Neuronal stem cell (in vitro differentiated cells): ENCODE measurements at regions not wholly inside any gene's neighbourhood (a gene's known extent, or its start where the extent isn't known, plus 50 kb on each side); places are given as distances from the start of the nearest gene placed in this dataset.

Source experiments
- DNase-seq: peaks from one replicate; pipeline ENCODE4 v3.0.0-alpha.2; 2013; ENCODE audit warnings: low spot score
- H2AFZ ChIP-seq: one replicate; pipeline ENCODE4 v1.6.1; 2013; ENCODE audit warnings: mild to moderate bottlenecking, low read length, inconsistent platforms
- H2AK5ac ChIP-seq: 2 replicates; pipeline ENCODE4 v1.6.1; 2013; ENCODE audit warnings: low read depth, mild to moderate bottlenecking, inconsistent platforms, low read length, moderate library complexity, mixed read lengths
- H2BK120ac ChIP-seq: 2 replicates; pipeline ENCODE4 v1.6.1; 2013; ENCODE audit warnings: low read depth, mild to moderate bottlenecking, inconsistent platforms, low read length, moderate library complexity, mixed read lengths
- H2BK12ac ChIP-seq: one replicate; pipeline ENCODE4 v1.6.1; 2013; ENCODE audit warnings: low read length, inconsistent platforms
- H2BK15ac ChIP-seq: 2 replicates; pipeline ENCODE4 v1.6.1; 2013; ENCODE audit warnings: mild to moderate bottlenecking, low read length, inconsistent platforms, mixed read lengths
- H2BK5ac ChIP-seq: one replicate; pipeline ENCODE4 v1.6.1; 2013; ENCODE audit warnings: inconsistent platforms, mild to moderate bottlenecking, low read length, moderate library complexity
- H3K14ac ChIP-seq: one replicate; pipeline ENCODE4 v1.6.1; 2013; ENCODE audit warnings: low read length, inconsistent platforms
- H3K18ac ChIP-seq: 2 replicates; pipeline ENCODE4 v1.6.1; 2013; ENCODE audit warnings: low read length, inconsistent platforms
- H3K23ac ChIP-seq: 2 replicates; pipeline ENCODE4 v1.6.1; 2013; ENCODE audit warnings: low read depth, mild to moderate bottlenecking, mixed read lengths, low read length, inconsistent platforms; ENCODE audit not compliant: poor library complexity
- H3K27ac ChIP-seq: replicated peaks from 3 replicates; pipeline ENCODE4 v1.5.1; 2013; ENCODE audit warnings: low read length, inconsistent platforms
- H3K27me3 ChIP-seq, 3 experiments: 2 replicates each; pipeline ENCODE4 v1.6.1; 2013; ENCODE audit warnings: low read length in 3 of 3, mild to moderate bottlenecking in 2 of 3, inconsistent platforms in 1 of 3, low read depth in 1 of 3, mixed read lengths in 1 of 3, moderate library complexity in 1 of 3; ENCODE audit not compliant: control insufficient read depth in 3 of 3, insufficient read depth in 3 of 3
- H3K36me3 ChIP-seq, 2 donors: replicated peaks in 1 of 2; 2 replicates each; pipeline ENCODE4 v1.6.1; 2013; ENCODE audit warnings: low read length in 2 of 2; ENCODE audit not compliant: control insufficient read depth in 2 of 2, insufficient read depth in 2 of 2
- H3K4ac ChIP-seq: 2 replicates; pipeline ENCODE4 v1.6.1; 2013; ENCODE audit warnings: inconsistent platforms, mild to moderate bottlenecking, low read length, moderate library complexity
- H3K4me1 ChIP-seq, 2 donors: 1 replicate in 1 of 2; 2 replicates in 1 of 2; pipeline ENCODE4 v1.6.1; 2013; ENCODE audit warnings: low read length in 2 of 2, low read depth in 1 of 2; ENCODE audit not compliant: control insufficient read depth in 2 of 2, insufficient read depth in 1 of 2
- H3K4me2 ChIP-seq: one replicate; pipeline ENCODE4 v1.6.1; 2013; ENCODE audit warnings: mild to moderate bottlenecking, low read length, inconsistent platforms; ENCODE audit not compliant: insufficient read depth, poor library complexity, severe bottlenecking
- H3K4me3 ChIP-seq, 2 donors: 2 replicates each; pipeline ENCODE4 v1.5.1; 2013; ENCODE audit warnings: low read length in 2 of 2, mild to moderate bottlenecking in 2 of 2, inconsistent platforms in 1 of 2, moderate library complexity in 1 of 2
- H3K79me1 ChIP-seq: one replicate; pipeline ENCODE4 v1.6.1; 2013; ENCODE audit warnings: low read depth, mild to moderate bottlenecking, inconsistent platforms, low read length, moderate library complexity
- H3K9ac ChIP-seq: one replicate; pipeline ENCODE4 v1.6.1; 2013; ENCODE audit warnings: mild to moderate bottlenecking, low read depth, low read length, inconsistent platforms; ENCODE audit not compliant: poor library complexity
- H3K9me3 ChIP-seq, 2 donors: replicated peaks in 1 of 2; 2 replicates each; pipeline versions ENCODE3 to v1.6.1; 2013; ENCODE audit warnings: low read length in 2 of 2, mild to moderate bottlenecking in 2 of 2, inconsistent platforms in 1 of 2, low read depth in 1 of 2, mixed read lengths in 1 of 2, moderate library complexity in 1 of 2; ENCODE audit not compliant: control insufficient read depth in 2 of 2, insufficient read depth in 1 of 2
- H4K8ac ChIP-seq: one replicate; pipeline ENCODE4 v1.6.1; 2013; ENCODE audit warnings: low read depth, mild to moderate bottlenecking, inconsistent platforms, low read length, moderate library complexity
- H4K91ac ChIP-seq: one replicate; pipeline ENCODE4 v1.6.1; 2013; ENCODE audit warnings: low read length, low read depth, mild to moderate bottlenecking, inconsistent platforms; ENCODE audit not compliant: poor library complexity
- WGBS, 2 donors: extraction: QIAGEN DNeasy Blood & Tissue Kit; methylation state at CpG; one replicate each; pipeline ENCODE4 v1.1.7; 2013; ENCODE audit warnings: missing lambda C conversion rate in 2 of 2, mixed read lengths in 1 of 2; ENCODE audit not compliant: insufficient read length in 2 of 2, insufficient replicate concordance in 1 of 2; ENCODE audit errors: extremely low coverage in 2 of 2; 5-methylcytosine and 5-hydroxymethylcytosine counted together

DNA sequence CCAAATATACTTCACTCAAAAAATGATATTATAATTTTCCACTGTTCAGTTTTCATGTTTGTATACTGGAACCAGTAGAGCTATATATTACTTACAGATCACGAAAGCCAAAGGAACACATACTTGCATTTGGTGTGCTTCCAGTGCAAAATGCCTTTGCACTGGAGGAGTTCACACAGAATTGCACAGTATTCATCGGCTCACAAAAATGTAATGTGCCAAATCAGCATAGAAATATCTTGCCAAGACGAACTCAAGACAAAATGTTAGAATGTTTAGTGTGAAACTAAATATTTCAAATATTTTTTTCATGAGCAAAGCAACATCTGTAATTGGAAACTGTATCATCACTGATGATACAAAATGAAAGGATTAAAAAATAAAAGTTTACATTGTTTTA, 646.2 kb upstream of the SEMA3D start:
- H3K4ac ChIP-seq: no peak overlapping the region
- no peak overlapping the region for H3K18ac ChIP-seq
- no peak overlapping the region for H2BK120ac ChIP-seq
- no peak for DNase-seq
- H3K23ac ChIP-seq: no peak overlapping the region
- no peaks in the 10 kb centered on the region for H3K79me1 ChIP-seq
- H3K4me1 ChIP-seq: peaks cover 0 to 7% of the 10 kb centered on the region in 2 donors
- no peaks in the 10 kb centered on the region for H3K36me3 ChIP-seq
- no peak overlapping the region for H3K27ac ChIP-seq
- no CpG with 5 or more reads among the region's 3 CpGs for WGBS, 2 donors
- no peaks in the 10 kb centered on the region for H3K27me3 ChIP-seq
- no peak overlapping the region for H4K8ac ChIP-seq
- no peak overlapping the region for H2AFZ ChIP-seq
- H2BK5ac ChIP-seq: no peak overlapping the region
- no peak overlapping the region for H3K4me2 ChIP-seq
- no peak overlapping the region for H3K9ac ChIP-seq
- H2AK5ac ChIP-seq: no peak overlapping the region
- H3K9me3 ChIP-seq: no peaks in the 10 kb centered on the region
- no peak overlapping the region for H4K91ac ChIP-seq
- H2BK12ac ChIP-seq: no peak overlapping the region
- no peak overlapping the region for H3K14ac ChIP-seq
- no peak overlapping the region for H2BK15ac ChIP-seq
- H3K4me3 ChIP-seq: no peak overlapping the region

DNA sequence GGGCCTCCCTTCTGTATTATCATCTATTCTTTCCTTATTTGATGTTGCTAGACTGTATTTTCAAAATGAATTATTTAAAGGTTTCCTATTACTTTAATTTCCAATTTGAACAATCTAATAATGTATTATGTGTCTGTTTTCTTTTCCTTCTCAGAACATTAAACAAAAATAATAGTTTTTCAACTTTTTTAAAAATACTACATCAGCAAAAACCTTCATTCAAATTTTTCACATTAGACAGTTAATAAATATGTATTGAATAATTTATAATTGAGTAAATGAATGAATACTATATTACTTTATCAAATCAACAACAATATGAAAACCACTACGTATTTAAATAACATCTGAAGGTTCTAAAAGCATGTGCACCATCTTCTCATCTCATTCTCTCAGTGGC, 644.1 kb upstream of the SEMA3D start:
- Histone ChIP-seq H3K9ac (no peak overlapping the region), H4K91ac (no peak overlapping the region), H3K27me3 (no peaks in the 10 kb centered on the region), H3K4ac (no peak overlapping the region), H3K4me2 (no peak overlapping the region), H3K4me3 (no peak overlapping the region), H3K9me3 (no peaks in the 10 kb centered on the region), H2BK120ac (no peak overlapping the region), H3K23ac (no peak overlapping the region), H3K36me3 (no peaks in the 10 kb centered on the region), H2BK12ac (no peak overlapping the region), H3K14ac (no peak overlapping the region), H2AK5ac (no peak overlapping the region), H3K79me1 (no peaks in the 10 kb centered on the region), H3K18ac (no peak overlapping the region), H3K27ac (no peak overlapping the region), H4K8ac (no peak overlapping the region), H3K4me1 (peaks cover 0 to 7% of the 10 kb centered on the region in 2 donors), H2BK5ac (no peak overlapping the region), H2BK15ac (no peak overlapping the region), H2AFZ (no peak overlapping the region)
- no peak for DNase-seq
- WGBS, 2 donors: no CpG with 5 or more reads among the region's 1 CpG

DNA sequence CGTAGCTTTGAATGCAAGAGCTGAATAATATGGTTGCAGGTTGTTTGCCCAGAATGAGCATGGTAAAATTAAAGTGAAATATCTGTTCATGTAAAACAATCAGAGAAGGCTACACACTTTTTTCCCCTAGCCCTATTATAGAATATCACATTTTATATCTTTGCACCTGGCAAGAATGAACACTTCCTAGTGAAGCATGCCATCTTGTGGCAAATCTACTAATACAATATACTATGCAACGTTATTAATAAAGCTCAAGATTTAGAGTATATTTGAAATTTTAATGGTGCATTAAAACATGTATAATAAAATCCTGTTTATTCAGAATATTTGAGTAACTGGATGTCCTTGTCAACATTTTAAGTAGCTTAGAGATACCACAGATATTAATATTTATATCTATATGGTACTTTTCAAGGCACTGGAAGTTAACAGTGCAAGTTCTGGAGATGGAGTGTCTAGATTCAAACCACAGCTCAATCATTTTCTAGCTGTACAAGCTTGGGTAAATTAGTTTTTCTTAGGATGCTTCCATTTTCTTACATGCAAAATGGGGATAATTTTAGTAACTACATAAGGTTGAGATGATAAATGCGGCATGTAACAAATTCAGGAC, 643.1 kb upstream of the SEMA3D start:
- WGBS, 2 donors: no CpG with 5 or more reads among the region's 3 CpGs
- H3K79me1 ChIP-seq: no peaks in the 10 kb centered on the region

DNA sequence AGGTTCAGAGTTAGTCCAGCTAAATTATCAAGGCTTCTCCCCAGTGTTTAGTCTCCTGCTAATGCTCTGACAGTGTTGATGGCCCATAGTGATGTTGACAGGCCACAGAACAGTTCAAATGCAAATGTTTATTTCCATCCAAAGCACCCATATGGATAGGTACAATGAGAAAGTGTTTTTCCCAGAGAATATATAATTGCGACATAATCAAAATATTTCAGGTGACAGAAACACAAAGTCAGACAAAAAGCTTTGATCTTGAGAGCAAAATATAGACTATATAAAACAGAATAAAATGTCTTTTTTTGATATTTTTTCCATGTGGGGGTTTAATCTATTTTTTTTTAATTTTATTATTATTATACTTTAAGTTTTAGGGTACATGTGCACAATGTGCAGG, 642.3 kb upstream of the SEMA3D start:
- H3K36me3 ChIP-seq: no peaks in the 10 kb centered on the region
- H3K27ac ChIP-seq: no peak overlapping the region
- no peak overlapping the region for H2BK15ac ChIP-seq
- H2AK5ac ChIP-seq: no peak overlapping the region
- no peak overlapping the region for H3K4me3 ChIP-seq
- H3K9ac ChIP-seq: no peak overlapping the region
- H3K4me2 ChIP-seq: no peak overlapping the region
- no peak overlapping the region for H3K14ac ChIP-seq
- H2BK120ac ChIP-seq: no peak overlapping the region
- H3K9me3 ChIP-seq: no peaks in the 10 kb centered on the region
- no peak overlapping the region for H4K8ac ChIP-seq
- H3K4me1 ChIP-seq: peaks cover 0 to 7% of the 10 kb centered on the region in 2 donors
- no peak for DNase-seq
- no peak overlapping the region for H2BK12ac ChIP-seq
- WGBS, 2 donors: no CpG with 5 or more reads among the region's 1 CpG
- peak overlapping the region; percentile 71 for H2AFZ ChIP-seq
- no peak overlapping the region for H4K91ac ChIP-seq
- H3K27me3 ChIP-seq: no peaks in the 10 kb centered on the region
- no peaks in the 10 kb centered on the region for H3K79me1 ChIP-seq
- H3K18ac ChIP-seq: no peak overlapping the region
- H2BK5ac ChIP-seq: no peak overlapping the region
- H3K4ac ChIP-seq: no peak overlapping the region
- no peak overlapping the region for H3K23ac ChIP-seq

More for the DNA sequence above, 643.1 kb upstream of the SEMA3D start:
- Histone ChIP-seq H3K9me3 (no peaks in the 10 kb centered on the region), H2BK120ac (no peak overlapping the region), H2BK15ac (no peak overlapping the region), H4K8ac (no peak overlapping the region), H3K4me2 (no peak overlapping the region), H3K36me3 (no peaks in the 10 kb centered on the region), H3K23ac (no peak overlapping the region), H2AFZ (no peak overlapping the region), H2BK12ac (no peak overlapping the region), H3K18ac (no peak overlapping the region), H2AK5ac (no peak overlapping the region), H3K27ac (no peak overlapping the region), H3K14ac (no peak overlapping the region), H3K27me3 (no peaks in the 10 kb centered on the region), H3K4me1 (peaks cover 0 to 7% of the 10 kb centered on the region in 2 donors), H4K91ac (no peak overlapping the region), H2BK5ac (no peak overlapping the region), H3K4ac (no peak overlapping the region), H3K4me3 (no peak overlapping the region), H3K9ac (no peak overlapping the region)
- DNase-seq: no peak
